Activated T-cell treated with anti-CD3 and anti-CD28 coated beads, Interleukin-2, amount 50 U/mL, for 48 hours (primary cell): ENCODE measurements at regions not wholly inside any gene's neighbourhood (a gene's known extent, or its start where the extent isn't known, plus 50 kb on each side); places are given as distances from the start of the nearest gene placed in this dataset.
"Not testable (repeated sequence)": the region's sequence is repeated elsewhere in the genome, so short reads cannot be mapped to it uniquely, and the experiment has no call there.

Experiments
- DNase-seq, 2 experiments: peaks; one replicate each; pipeline ENCODE4 v3.0.0-alpha.2; 2020

DNA sequence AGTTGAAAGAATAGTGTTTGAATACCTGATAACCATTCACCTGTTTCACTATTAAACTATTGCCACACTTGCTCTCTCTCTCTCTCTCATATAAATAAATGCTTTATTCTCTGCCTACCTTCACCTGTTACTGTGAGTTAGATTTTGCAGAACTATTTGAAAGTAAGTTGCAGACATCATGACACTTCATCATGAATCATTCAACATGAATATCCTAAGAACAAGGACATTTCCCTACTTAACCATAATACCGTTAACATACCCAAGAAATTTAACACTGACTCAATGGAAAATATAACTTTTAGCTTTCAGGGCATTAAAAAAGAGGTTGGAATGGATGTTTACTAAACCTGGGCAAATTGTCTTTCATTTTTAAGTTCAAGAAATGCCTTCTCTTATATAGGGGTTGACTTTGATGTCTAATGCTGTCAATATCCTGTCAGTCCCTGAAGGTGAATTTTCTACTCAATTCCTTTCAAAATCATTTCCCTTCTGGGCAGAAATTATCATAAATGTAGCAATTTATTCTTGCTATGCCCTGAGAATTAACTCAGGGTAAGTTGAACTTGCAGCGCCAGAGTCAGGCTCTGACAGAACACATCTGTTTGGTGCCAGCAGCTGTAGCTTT, 582.6 kb upstream of the TLE4 start:
- no peak for DNase-seq

DNA sequence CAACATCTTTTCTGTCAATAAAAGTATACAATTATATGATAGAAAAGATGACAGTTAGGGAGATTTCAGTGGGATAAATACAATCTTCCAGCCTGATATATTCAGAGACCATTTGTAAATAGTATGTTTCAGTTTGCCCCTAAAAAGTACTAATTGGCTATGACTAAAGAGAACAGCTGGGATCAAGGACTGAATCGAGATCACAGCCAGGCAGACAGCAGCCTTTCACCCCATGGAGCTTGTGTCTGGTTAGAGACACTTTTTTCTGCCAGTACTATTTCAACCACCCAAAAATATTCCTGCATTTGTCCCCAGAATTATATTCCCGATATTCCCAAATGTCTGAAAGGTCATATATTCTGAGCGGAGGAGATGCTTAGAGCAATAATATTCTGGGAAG, 577.3 kb upstream of the TLE4 start:
- DNase-seq: no peak

DNA sequence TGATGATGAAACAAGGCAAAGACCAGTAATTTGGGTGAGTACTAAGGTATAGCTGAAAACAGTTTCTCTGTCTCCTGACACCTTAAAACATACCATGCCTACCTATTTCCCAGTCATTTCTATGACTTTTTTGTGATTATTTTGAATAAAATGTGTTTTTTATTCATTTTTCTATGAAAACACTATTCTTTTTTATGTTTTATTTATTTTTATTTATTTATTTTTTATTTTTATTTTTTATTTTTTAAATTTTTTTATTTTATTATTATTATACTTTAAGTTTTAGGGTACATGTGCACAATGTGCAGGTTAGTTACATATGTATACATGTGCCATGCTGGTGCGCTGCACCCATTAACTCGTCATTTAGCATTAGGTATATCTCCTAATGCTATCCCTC, 576.8 kb upstream of the TLE4 start:
- DNase-seq: not testable (repeated sequence)

DNA sequence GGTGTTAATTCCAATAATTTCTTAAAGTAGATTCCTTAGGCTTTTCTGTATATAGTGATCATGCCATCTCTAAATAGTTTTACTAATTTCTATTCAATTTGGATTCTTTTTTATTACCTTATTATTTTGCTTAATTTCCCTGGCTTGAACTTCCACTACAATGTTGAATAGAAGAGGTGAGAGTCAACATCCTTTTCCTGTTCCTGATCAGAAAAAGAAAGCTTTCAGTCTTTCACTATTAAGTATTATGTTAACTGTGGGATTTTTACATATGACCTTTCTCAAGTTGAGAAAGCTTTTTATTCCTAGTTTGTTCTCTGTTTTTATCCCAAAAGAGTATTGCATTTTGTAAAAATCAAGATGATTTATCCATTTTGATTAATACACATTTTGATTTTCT, 574.5 kb upstream of the TLE4 start:
- no peak for DNase-seq

DNA sequence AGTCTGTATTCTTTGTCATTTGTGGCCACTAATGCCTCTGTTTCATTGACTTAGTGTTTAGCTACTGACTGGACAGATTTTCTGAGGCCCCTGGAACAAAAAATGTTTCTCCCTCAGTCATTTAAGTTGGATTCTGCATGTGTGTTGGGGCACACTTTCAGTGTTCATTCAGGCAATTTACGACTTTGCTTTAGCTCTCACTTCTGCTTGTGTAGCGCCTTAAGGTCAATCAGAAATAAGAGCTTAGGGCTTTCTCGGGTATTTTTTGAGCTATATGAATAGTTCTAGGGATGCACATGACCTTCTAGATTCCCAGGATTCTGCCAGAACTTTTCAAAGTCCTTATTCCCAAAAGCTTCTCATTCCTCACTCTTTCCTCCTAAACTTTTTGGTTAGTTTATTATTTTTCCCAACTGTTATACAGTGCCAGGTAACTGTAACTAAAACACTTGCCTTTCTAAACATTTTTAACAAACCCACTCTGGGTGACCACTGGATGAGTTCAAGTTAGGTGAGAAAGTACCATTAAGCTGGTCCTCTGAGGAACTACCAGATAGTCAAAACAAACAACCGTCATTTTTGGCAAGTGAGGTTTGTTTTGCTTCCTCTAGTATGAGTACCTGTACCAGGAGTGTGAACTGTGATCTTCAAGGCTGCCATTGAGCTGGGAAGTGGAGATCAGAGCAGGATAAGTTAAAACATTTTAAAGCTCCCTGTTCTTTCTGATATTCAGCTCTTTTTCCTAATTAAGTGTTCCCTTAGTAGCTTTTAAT, 571.3 kb upstream of the TLE4 start:
- DNase-seq: no peak

DNA sequence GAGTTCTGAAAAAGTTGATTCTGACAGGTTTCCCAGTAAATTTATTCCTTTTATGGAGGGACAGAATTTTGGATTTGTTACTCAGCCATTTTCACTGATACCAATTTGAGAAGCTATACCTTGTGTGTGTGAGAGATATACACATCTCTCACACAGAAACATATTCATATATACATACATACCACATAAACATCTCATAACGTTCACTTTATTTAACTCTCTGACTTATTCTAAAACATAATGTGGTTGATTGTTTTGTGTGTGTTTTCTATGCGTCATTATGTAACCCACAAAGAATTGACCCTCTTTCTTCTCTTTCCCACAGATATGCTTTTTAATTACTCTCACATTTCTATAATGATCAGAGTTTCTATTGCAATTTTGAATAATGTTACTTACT, 570.8 kb upstream of the TLE4 start:
- no peak for DNase-seq

DNA sequence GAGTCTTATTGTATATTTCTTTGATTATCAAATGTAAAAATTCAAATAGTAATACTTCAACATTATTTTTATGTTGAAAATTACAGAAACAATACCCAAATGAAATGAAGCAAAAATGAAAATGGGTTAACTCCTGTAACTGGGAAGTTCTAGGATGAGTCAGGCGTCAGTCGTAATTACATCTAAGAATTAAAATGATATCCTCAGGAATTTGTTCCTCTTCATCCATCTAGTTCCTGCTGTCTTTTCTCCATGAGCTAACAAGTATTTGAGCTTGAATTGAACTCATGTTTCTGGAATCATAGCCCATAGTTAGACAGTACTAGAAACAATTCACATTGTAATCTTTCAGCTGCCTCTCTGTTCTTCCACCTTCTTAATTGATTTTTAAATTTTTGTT, 568.3 kb upstream of the TLE4 start:
- DNase-seq: no peak

DNA sequence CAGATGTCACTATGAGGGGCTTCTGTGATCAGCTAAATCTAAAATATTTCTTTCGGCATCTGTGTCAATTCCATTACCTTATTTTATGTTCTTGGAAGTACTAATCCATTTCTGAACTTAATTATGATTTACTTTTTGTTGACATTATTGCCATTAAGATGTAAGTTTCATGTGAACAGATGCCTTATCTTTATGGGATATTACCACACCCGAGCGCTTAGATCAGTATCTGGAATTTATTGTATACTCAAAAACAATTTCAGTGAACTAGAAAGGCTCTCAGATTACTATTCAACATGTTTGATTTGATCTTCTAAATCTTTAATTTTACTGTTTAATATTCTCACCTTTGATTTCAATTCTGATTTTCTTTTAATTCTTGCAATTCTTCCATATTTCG, 567.7 kb upstream of the TLE4 start:
- DNase-seq: no peak

DNA sequence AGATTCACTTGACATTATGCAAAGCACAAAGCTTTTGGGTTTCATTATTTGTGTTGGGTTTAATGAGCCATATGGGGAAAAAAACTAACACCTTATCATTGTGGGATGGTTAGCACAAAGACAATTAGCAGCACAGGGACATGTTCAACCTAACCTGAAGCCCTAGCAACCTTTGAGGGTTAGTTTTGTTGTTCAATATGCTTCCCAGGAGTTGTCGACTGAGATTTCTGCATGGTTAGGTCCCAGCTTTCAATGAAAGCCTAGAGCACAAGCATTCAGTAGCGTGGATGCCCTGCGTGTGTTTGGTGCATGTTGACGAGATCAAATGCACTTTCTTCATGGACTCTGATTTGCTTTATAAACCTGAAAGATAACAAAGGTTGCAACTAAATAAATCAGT, 565.2 kb upstream of the TLE4 start:
- no peak for DNase-seq

DNA sequence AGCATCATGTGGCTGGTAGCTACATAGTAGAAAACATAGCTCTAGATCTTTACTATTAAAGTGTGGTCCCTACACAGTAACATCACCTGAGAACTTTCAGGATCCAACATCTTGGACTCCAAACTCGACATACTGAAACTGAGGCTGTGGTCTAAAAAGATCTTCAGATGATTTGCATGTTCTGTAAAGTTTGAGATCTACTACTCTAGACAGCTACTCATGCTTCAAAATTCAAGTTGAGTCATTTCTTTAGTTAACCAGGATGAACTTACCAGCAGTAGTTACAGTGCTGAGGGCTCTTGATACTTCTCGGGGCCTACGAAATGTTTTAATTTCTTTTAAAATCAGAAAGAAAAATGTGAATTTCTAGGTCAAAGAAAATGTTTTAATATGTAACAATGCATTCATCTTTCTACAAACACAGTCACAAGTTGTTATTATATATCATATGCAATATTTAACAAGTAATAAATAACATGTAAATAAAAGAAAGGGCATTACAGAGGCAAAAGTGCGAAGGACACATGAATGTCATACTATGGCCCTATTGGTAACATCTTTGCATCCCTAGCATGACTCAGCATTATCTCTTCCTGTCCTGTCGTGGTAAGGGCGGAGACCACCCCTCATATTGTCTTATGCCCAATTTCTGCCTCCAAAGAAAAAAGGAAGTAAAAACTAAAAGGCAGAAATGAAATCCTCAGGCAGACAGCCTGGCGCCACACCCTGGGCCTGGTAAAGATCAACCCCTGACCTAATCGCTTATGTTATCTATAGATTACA, 563.9 kb upstream of the TLE4 start:
- DNase-seq: no peak

DNA sequence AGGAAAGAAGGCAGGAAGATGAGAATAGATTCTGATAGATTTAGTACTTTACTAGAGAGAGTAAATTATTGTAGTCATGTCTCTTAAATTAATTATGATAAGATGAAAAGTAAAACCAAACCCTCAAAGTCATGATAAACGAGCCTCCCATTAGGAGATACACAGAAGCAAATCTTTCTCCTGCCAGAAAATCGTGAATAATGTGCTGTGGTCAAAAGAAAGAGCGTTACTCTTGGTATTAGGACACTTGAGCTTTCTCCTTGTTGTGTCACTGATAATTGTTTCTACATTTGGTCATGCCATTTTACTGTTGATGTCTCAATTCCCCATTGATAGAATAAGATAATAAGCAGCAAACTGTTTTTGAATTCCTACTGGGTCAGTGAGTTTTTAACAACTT, 562.8 kb upstream of the TLE4 start:
- no peak for DNase-seq

DNA sequence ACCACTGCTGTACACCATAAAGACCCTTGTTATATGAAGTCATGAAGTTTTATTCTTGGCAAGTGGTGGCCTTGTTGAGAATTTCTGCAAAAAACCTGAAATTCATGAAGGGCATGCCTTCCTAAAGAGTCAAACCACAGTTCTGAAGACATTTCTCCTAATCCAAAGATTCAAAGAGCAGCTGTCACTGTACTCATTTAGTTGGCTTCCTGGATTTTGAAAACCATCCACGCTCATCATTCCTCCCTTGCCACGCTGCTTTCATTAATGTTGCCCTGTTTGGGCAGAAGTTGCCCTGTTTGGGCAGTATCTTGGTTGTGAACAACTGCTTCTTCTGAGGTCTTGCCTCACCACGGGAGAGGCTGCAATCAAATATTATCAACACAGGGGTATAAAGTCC, 560.3 kb upstream of the TLE4 start:
- no peak for DNase-seq

DNA sequence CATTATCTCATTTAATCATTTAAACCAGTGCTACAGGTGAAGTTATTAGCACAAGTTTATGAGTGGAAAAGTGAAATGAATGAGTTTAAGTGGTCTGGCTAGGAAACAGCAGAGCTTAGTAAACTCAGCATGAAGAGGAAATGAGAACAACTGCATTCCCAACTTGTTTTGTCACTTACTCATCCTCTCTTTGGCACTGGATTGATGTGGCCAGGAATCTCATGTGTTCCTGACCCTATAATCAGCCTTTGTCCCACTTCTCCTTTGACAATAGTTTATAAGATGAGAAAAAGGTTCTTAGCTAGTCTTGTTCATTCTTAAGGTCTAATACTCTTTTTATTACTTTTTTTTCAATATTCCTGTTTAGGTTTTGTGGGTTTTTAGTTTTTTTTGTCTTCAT, 559.2 kb upstream of the TLE4 start:
- no peak for DNase-seq

DNA sequence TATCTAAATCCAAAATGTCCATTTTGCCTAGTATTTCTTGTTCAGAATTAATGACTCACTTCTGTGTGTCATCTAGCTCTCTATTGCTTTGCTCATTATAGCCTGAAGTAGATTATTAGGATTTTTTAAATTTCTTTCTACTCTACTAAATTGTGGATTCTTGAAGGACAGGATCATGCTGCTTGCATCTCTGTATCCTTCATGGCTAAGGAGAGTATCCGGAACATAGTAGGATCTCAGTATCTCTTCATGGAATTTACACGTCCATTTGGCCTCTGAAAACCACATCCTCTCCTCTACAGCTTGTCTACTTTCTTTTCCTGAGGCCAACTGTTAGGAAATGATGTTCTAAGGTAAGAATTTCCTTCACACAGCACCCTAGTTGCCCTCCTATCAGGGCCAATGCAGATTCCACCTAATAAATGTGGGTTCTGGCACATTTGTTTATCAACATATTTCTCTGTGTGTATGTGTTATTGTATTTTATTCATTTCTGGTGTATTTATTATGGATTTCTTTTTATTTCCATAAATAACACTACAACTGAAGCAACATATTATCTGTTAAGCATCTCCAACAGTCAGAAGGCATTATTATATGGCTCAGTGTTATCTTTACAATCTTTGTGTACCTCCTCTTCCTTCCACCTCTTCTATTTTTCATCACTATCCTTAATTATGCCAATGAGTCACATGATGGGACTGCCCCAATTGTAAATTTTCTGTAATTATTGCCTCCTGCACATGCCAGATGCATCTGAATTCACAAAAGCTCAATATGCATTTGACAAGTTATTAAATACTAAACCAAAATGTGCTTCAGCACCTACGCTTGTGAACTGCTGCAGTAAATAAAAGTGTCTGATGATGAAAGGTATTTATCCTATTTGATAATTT, 557.8 kb upstream of the TLE4 start:
- no peak for DNase-seq

DNA sequence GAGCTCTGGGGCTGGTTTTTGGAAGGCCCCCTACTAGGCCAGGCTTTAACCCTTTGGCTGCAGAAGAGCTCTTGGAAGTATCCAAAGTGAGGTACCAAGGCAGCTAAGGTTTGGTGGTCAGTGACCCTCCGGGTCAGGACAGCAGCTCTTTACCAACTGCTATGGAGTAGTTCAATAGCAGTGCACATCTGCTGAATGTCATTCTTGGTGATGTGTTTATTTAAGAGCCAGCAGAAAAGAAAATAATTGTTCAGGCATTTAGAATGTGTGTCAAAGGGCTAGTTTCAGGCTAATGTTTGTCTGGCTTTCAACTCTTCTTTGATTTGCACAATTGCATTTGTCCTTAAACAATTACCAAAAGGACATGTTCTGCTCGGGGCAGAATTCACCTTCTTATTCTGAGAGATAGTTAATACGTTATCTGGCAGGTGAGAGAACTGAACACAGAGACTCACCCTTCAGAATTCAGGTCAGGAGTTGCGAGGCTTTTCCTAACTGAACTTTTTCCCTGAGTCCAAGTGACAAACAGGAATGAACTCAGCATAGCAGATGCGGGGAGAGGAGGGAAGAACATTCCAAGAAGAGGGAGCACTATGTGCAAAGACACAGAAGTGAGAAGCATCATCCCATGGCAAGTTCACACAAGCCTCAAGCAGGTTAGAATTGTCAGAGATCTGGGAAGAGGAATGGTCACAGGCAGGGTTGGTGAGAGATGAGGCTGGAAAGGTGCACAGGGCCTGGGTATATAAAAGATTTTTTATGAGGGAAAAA, 556.7 kb upstream of the TLE4 start:
- no peak for DNase-seq

DNA sequence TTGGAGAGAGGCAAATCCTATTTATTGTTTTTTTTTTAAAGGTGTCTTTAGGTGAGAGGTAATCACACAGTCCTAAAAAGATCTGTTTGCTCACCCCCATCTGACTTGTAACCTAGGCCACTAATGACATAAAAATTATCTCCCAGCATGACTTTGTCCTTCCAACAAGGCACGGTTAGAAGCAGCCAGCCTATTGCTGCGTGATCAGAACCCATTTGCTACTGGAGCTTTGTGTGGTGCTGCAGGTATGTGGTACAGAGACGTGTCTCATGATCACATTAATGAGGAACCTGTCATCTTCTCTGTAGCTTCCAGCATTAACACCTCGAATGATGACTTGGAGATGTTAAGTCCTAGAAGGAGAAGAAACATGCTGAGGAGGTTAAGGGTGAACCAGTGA, 555.8 kb upstream of the TLE4 start:
- DNase-seq: no peak

DNA sequence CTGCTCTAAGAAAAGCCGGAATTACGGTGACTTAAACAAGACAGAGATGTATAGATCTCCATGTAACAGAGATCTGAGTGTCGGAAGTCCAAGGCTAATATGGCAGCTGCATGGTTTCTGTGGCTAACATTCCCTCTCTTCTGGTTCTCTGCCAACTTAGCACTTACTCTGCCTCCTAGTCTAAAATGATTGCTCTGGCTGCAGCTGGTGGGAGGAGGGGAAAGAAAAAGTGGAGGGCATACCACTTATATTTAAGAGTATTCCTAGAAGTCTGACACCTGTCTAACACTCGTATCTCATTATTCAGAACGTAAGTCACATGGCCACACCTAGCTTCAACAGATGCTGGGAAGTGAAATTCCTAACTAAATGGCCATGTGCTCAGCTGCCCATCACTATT, 551.5 kb upstream of the TLE4 start:
- DNase-seq: no peak

DNA sequence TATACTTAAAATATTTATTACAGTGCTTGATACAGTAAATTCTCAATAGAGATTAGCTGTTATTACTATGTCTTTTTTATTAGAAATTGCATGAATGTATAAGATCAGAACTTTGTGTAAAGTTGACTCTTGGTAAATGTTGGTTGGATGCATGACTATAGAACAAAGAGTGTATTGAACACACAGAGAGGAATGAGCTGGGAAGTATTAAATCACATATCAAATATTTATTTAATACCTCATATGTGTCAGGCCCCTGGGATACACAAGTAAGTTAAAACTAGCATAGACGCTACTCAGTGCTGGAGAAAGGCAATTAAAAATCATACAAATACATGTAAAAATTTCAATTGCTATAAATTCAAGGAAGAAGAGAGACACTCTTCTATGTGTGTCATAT, 550.7 kb upstream of the TLE4 start:
- DNase-seq: no peak

DNA sequence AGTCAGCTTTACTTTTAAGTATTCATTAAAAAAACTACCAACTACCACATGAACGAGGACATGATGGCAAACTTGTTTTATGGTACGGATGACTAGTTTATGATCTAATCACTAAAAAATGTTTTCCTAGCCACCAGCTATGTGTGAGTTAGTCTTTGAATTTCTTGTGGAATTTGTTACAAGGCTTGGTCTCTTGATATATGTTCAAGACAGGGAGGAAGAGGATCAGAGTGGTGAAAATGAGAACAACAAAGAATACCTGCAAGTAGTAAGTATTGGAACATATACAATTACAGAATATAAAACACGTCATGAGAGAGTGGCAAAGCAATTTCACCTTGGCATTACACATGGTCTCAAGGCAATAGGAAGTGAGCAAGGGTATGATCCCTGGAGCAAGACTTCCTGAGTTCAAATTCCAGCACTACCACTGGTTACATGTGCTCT, 548.6 kb upstream of the TLE4 start:
- no peak for DNase-seq

DNA sequence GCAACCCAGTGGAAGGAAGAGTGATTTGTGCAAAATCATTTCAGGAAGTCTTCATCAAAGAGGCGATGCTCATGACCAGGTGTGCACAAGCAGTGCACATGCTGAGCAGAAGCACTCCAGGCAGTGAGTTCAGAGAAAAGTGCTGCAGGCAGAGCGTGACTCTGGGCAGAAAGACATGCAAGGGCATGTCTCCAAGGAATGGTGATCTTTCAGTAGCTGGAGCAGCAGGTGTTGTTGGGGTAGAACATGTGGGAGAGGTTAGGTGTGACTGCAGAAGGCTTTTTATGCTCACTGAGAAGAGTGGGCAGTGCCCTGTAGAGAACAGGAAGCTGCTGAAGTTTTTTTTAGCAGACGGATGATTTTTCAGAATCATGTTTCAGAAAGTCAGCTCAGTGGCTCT, 545.4 kb upstream of the TLE4 start:
- no peak for DNase-seq

DNA sequence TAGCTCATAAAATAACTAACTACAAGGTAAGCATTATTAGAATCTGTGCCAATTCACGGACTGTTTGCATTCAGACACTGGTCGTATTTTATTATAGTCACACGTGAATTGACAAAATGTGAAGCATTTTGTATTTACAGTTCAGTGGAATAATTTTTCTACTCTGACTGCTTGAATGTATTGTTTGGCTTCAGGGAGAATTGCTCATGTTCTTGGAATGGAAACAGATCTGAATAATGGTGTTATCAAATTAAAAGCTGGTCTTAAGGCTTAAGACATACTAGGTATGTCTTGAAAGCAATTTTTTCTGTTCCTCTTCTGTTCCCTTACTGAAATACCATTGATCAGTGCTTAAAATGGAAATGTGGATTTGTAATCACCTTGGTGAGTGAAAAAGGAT, 543.7 kb upstream of the TLE4 start:
- no peak for DNase-seq

DNA sequence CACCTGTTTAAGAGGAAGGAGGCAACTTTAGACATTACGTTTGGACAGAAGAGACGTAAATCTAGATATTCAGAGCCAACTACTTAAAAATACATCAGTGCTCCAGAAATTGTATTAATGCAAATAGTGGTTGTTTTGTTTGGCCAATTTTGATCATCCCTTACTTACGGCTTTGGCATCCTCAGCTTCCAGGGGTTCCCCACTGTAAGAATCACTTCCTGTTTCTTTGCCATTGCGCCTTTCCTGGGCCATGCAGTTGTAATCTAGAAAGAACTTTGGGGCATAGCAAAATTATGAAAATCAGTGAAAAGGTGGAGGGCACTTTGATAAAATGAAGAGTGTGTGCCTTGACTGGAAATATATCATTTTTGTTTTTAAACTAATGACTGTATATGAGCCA, 537.2 kb upstream of the TLE4 start:
- no peak for DNase-seq
